ENCODE measurements at regions not wholly inside any gene's neighbourhood (a gene's known extent, or its start where the extent isn't known, plus 50 kb on each side); places are given as distances from the start of the nearest gene placed in this dataset.

- DNase-seq, result no peak
These were observed 157.9 kb downstream of the ARL4C start for GRCh38 chr2:234339011-234339410.

- peak; percentile 81 for DNase-seq
These were observed 161.1 kb downstream of the ARL4C start for GRCh38 chr2:234335661-234336228.

GRCh38 chr2:234334756-234335155, 162.1 kb downstream of the ARL4C start:
- DNase-seq, result peak; percentile 23

- peak; percentile 37 for DNase-seq
These were observed 162.7 kb downstream of the ARL4C start for GRCh38 chr2:234334151-234334550.

GRCh38 chr2:234333168-234334130, 163.4 kb downstream of the ARL4C start:
- DNase-seq, result no peak

- DNase-seq, result no peak
These were observed 164.9 kb downstream of the ARL4C start for GRCh38 chr2:234331966-234332365.

- no peak for DNase-seq
These were observed 165.3 kb downstream of the ARL4C start for GRCh38 chr2:234331566-234331965.

- no peak for DNase-seq
These were observed 166.0 kb downstream of the ARL4C start for GRCh38 chr2:234330902-234331301.

- DNase-seq, result no peak
These were observed 167.5 kb downstream of the ARL4C start for GRCh38 chr2:234329202-234329960.

GRCh38 chr2:234328444-234328990, 168.4 kb downstream of the ARL4C start:
- DNase-seq, result no peak

- no peak for DNase-seq
These were observed 170.2 kb downstream of the ARL4C start for GRCh38 chr2:234326694-234327093.

- no peak for DNase-seq
These were observed 172.8 kb downstream of the ARL4C start for GRCh38 chr2:234324116-234324515.

GRCh38 chr2:234322766-234323465, 174.0 kb downstream of the ARL4C start:
- no peak for DNase-seq

- DNase-seq, result no peak
These were observed 176.8 kb downstream of the ARL4C start for GRCh38 chr2:234320066-234320465.

- no peak for DNase-seq
These were observed 178.5 kb downstream of the ARL4C start for GRCh38 chr2:234318361-234318760.

GRCh38 chr2:234313558-234313957, 183.3 kb downstream of the ARL4C start:
- no peak for DNase-seq

GRCh38 chr2:234310166-234310565, 186.7 kb downstream of the ARL4C start:
- DNase-seq, result no peak

- no peak for DNase-seq
These were observed 187.4 kb downstream of the ARL4C start for GRCh38 chr2:234309431-234309830.

- DNase-seq, result peak; percentile 32
These were observed 188.1 kb downstream of the ARL4C start for GRCh38 chr2:234308813-234309195.

GRCh38 chr2:234308073-234308812, 188.6 kb downstream of the ARL4C start:
- no peak for DNase-seq
